ENCODE measurements at regions not wholly inside any gene's neighbourhood (a gene's known extent, or its start where the extent isn't known, plus 50 kb on each side); places are given as distances from the start of the nearest gene placed in this dataset.
A peak's percentile ranks its signal among the peaks of the same experiment; 100 is the strongest.
"Not testable (repeated sequence)": the region's sequence is repeated elsewhere in the genome, so short reads cannot be mapped to it uniquely, and the experiment has no call there.

- TF ChIP-seq CTCF (conservative IDR thresholded peaks at IDR 0.05; ENCODE audit: low read depth, low read length): no peak
- DNase-seq (ENCODE audit: low read depth): no peak
- H3K4me3 ChIP-seq (ENCODE audit: low read length): no peak overlapping the region
Measured at GRCh38 chr13:70994191-70994590, 872.8 kb downstream of the DACH1 start.

- no peak for TF ChIP-seq CTCF (conservative IDR thresholded peaks at IDR 0.05; ENCODE audit: low read depth, low read length)
- no peak overlapping the region for H3K4me3 ChIP-seq (ENCODE audit: low read length)
Measured at GRCh38 chr13:70987043-70987442, 878.8 kb upstream of the KLHL1 start.

GRCh38 chr13:70985371-70985770 is 877.1 kb upstream of the KLHL1 start:
- DNase-seq (ENCODE audit: low read depth): no peak
- no peak overlapping the region for H3K4me3 ChIP-seq (ENCODE audit: low read length)
- no peak for TF ChIP-seq CTCF (conservative IDR thresholded peaks at IDR 0.05; ENCODE audit: low read depth, low read length)

More at GRCh38 chr13:70987043-70987442, 878.8 kb upstream of the KLHL1 start:
- DNase-seq (ENCODE audit: low read depth): no peak

GRCh38 chr13:70981219-70981618 is 873.0 kb upstream of the KLHL1 start:
- not testable (repeated sequence) for DNase-seq (ENCODE audit: low read depth)

GRCh38 chr13:70969321-70969720 is 861.1 kb upstream of the KLHL1 start:
- no peak for TF ChIP-seq CTCF (conservative IDR thresholded peaks at IDR 0.05; ENCODE audit: low read depth, low read length)
- DNase-seq (ENCODE audit: low read depth): no peak
- no peak overlapping the region for H3K4me3 ChIP-seq (ENCODE audit: low read length)

More at GRCh38 chr13:70981219-70981618, 873.0 kb upstream of the KLHL1 start:
- not testable (repeated sequence) for H3K4me3 ChIP-seq (ENCODE audit: low read length)

GRCh38 chr13:70967564-70967963 is 859.3 kb upstream of the KLHL1 start:
- no peak for TF ChIP-seq CTCF (conservative IDR thresholded peaks at IDR 0.05; ENCODE audit: low read depth, low read length)
- H3K4me3 ChIP-seq (ENCODE audit: low read length): no peak overlapping the region

GRCh38 chr13:70964874-70965273 is 856.6 kb upstream of the KLHL1 start:
- no peak for TF ChIP-seq CTCF (conservative IDR thresholded peaks at IDR 0.05; ENCODE audit: low read depth, low read length)
- H3K4me3 ChIP-seq (ENCODE audit: low read length): no peak overlapping the region
- DNase-seq (ENCODE audit: low read depth): no peak

More at GRCh38 chr13:70967564-70967963, 859.3 kb upstream of the KLHL1 start:
- no peak for DNase-seq (ENCODE audit: low read depth)

- TF ChIP-seq CTCF (conservative IDR thresholded peaks at IDR 0.05; ENCODE audit: low read depth, low read length): peak; percentile 45
- no peak for DNase-seq (ENCODE audit: low read depth)
- no peak overlapping the region for H3K4me3 ChIP-seq (ENCODE audit: low read length)
Measured at GRCh38 chr13:70964124-70964523, 855.9 kb upstream of the KLHL1 start.

All from retinal pigment epithelial cell (primary cell).